HepG2 (cell line): ENCODE measurements at regions not wholly inside any gene's neighbourhood (a gene's known extent, or its start where the extent isn't known, plus 50 kb on each side); places are given as distances from the start of the nearest gene placed in this dataset.

ENCODE experiments used
- ATAC-seq: fragments of 200-7000 bp; cut with Tn5 transposase; 3 replicates; pipeline ENCODE4 v1.9.1; 2020; ENCODE audit warnings: mild to moderate bottlenecking, moderate library complexity
- BruUV-seq: library from RNA; stranded (reverse); fragments of 400-500 nt; replicated peaks from 2 replicates; lab custom pipeline; 2021; lab: Mats Ljungman, UMichigan
- CTCF ChIA-PET: fragments of 300-600 bp; formaldehyde crosslinking; extraction: SDS; loops from one replicate; lab custom pipeline; 2021; ENCODE audit warnings: low total read pairs, inconsistent platforms, low intra/inter-chr PET ratio; lab: Yijun Ruan, JAX
- POLR2A ChIA-PET: fragments of 350-600 bp; sonication (Branson Sonifier 250); formaldehyde crosslinking; loops from one replicate; lab custom pipeline; 2020; ENCODE audit warnings: antibody characterized with exemption, inconsistent platforms; lab: Yijun Ruan, JAX
- DNase-seq: peaks from one replicate; pipeline ENCODE4 v3.0.0-alpha.2; 2015; ENCODE audit warnings: low spot score
- FAIRE-seq: peaks from 3 replicates; lab custom pipeline; 2011; peaks lifted over from hg19 to GRCh38; lab: Jason Lieb, UNC
- H2AFZ ChIP-seq: one replicate; pipeline ENCODE4 v1.6.1; 2011; ENCODE audit warnings: low read length, inconsistent platforms
- H3K27ac ChIP-seq: fragments of 300-600 bp; 3 replicates; pipeline ENCODE4 v1.8.0; 2011; ENCODE audit warnings: mixed run types, mild to moderate bottlenecking, mixed read lengths, low read length, inconsistent platforms; ENCODE audit not compliant: insufficient read depth; ENCODE audit errors: extremely low read length
- H3K27me3 ChIP-seq, 2 experiments: fragments of 200-600 bp in 1 of 2; 2 replicates in 1 of 2; 3 replicates in 1 of 2; pipeline versions ENCODE4 v1.6.0 to v1.8.0; 2011; ENCODE audit warnings: low read length in 2 of 2, mild to moderate bottlenecking in 2 of 2, moderate library complexity in 2 of 2, inconsistent platforms in 1 of 2; ENCODE audit not compliant: insufficient read depth in 2 of 2, control insufficient read depth in 1 of 2
- H3K36me3 ChIP-seq, 2 experiments: fragments of 200-600 bp in 1 of 2; replicated peaks in 1 of 2; 2 replicates in 1 of 2; 3 replicates in 1 of 2; pipeline versions ENCODE4 v1.5.1 to v1.8.0; 2011; ENCODE audit warnings: low read length in 2 of 2, inconsistent platforms in 1 of 2; ENCODE audit not compliant: insufficient read depth in 2 of 2, control insufficient read depth in 1 of 2
- H3K4me1 ChIP-seq: 2 replicates; pipeline ENCODE4 v1.5.1; 2012; ENCODE audit warnings: low read length, inconsistent platforms; ENCODE audit not compliant: insufficient read depth
- H3K4me2 ChIP-seq: 2 replicates; pipeline ENCODE4 v1.6.0; 2011; ENCODE audit warnings: low read depth, low read length, inconsistent platforms
- H3K4me3 ChIP-seq, 3 experiments: fragments of 200-600 bp in 1 of 3; sonication (generic), shearing (Covaris generic) in 1 of 3; replicated peaks in 1 of 3; 2 replicates each; pipeline ENCODE4 v1.5.1; 2011 to 2016; ENCODE audit warnings: low read length in 3 of 3, inconsistent platforms in 2 of 3, low read depth in 2 of 3, mild to moderate bottlenecking in 2 of 3, control low read depth in 1 of 3, mixed read lengths in 1 of 3; ENCODE audit not compliant: insufficient read depth in 1 of 3
- H3K79me2 ChIP-seq: one replicate; pipeline ENCODE4 v1.6.1; 2011; ENCODE audit warnings: low read length, inconsistent platforms; ENCODE audit not compliant: insufficient read depth
- H3K9ac ChIP-seq: 2 replicates; pipeline ENCODE4 v1.6.0; 2011; ENCODE audit warnings: mild to moderate bottlenecking, low read depth, low read length, inconsistent platforms; ENCODE audit not compliant: insufficient read depth
- H3K9me3 ChIP-seq: 2 replicates; pipeline ENCODE4 v1.5.1; 2012; ENCODE audit warnings: mild to moderate bottlenecking, low read length
- H4K20me1 ChIP-seq: 2 replicates; pipeline ENCODE4 v1.6.0; 2011; ENCODE audit warnings: inconsistent platforms, mild to moderate bottlenecking, low read length, moderate library complexity; ENCODE audit not compliant: insufficient read depth
- ATM ChIP-seq: fragments of 450-650 bp; IDR thresholded peaks from 2 replicates; pipeline ENCODE4 v1.7.1; 2017; ENCODE audit warnings: mild to moderate bottlenecking, borderline replicate concordance
- E2F1 ChIP-seq: sonication (generic); formaldehyde crosslinking; IDR thresholded peaks from 2 replicates; pipeline ENCODE4 v1.5.0; 2020; ENCODE audit warnings: missing genetic modification reagents
- GABPA ChIP-seq, 2 experiments: IDR thresholded peaks; 2 replicates each; pipeline ENCODE4 v1.6.1; 2011 to 2016; ENCODE audit warnings: low read depth in 2 of 2, low read length in 1 of 2, missing biosample characterization in 1 of 2, missing genetic modification characterization in 1 of 2
- GLI4 ChIP-seq: sonication (generic); formaldehyde crosslinking; IDR thresholded peaks from 2 replicates; pipeline ENCODE4 v1.5.1; 2020; ENCODE audit warnings: missing genetic modification reagents, mild to moderate bottlenecking, moderate library complexity, borderline replicate concordance
- HES4 ChIP-seq: sonication (generic); formaldehyde crosslinking; IDR thresholded peaks from 2 replicates; pipeline ENCODE4 v1.9.0; 2021; ENCODE audit warnings: mild to moderate bottlenecking, missing genetic modification reagents, borderline replicate concordance
- NFYB ChIP-seq: sonication (generic); formaldehyde crosslinking; IDR thresholded peaks from 2 replicates; pipeline ENCODE4 v1.4.0; 2020; ENCODE audit warnings: missing genetic modification reagents
- PLSCR1 ChIP-seq: sonication (generic); formaldehyde crosslinking; IDR thresholded peaks from 2 replicates; pipeline ENCODE4 v1.5.0; 2020; ENCODE audit warnings: missing genetic modification reagents, mild to moderate bottlenecking, borderline replicate concordance
- RAD21 ChIP-seq: fragments of 450-650 bp; formaldehyde crosslinking; IDR thresholded peaks from 2 replicates; pipeline ENCODE4 v1.5.0; 2020; ENCODE audit warnings: mild to moderate bottlenecking
- ZBTB14 ChIP-seq: sonication (generic); formaldehyde crosslinking; IDR thresholded peaks from 2 replicates; pipeline ENCODE4 v1.4.0; 2020; ENCODE audit warnings: missing genetic modification reagents
- ZC3H4 ChIP-seq: sonication (generic); formaldehyde crosslinking; IDR thresholded peaks from 2 replicates; pipeline ENCODE4 v1.4.0; 2020; ENCODE audit warnings: missing genetic modification reagents, borderline replicate concordance
- ZNF136 ChIP-seq: sonication (generic); formaldehyde crosslinking; IDR thresholded peaks from 2 replicates; pipeline ENCODE4 v1.8.1; 2022; ENCODE audit warnings: low read depth, mild to moderate bottlenecking, moderate library complexity, missing genetic modification reagents
- ZNF546 ChIP-seq: sonication (generic); formaldehyde crosslinking; conservative IDR thresholded peaks from 2 replicates; pipeline ENCODE4 v1.8.1; 2023; ENCODE audit warnings: mild to moderate bottlenecking, missing genetic modification reagents
- ZNF550 ChIP-seq: sonication (generic); formaldehyde crosslinking; IDR thresholded peaks from 2 replicates; pipeline ENCODE4 v1.4.0; 2020; ENCODE audit warnings: mild to moderate bottlenecking, missing genetic modification reagents, borderline replicate concordance
- ZNF792 ChIP-seq: IDR thresholded peaks from 2 replicates; pipeline ENCODE4 v1.6.1; 2016
- ZNF891 ChIP-seq: sonication (generic); formaldehyde crosslinking; IDR thresholded peaks from 2 replicates; pipeline ENCODE4 v1.5.0; 2020; ENCODE audit warnings: mild to moderate bottlenecking, missing genetic modification reagents
- WGBS: methylation state at CpG from one replicate; pipeline ENCODE4 v1.1.6; 2017; ENCODE audit warnings: low lambda C conversion rate; 5-methylcytosine and 5-hydroxymethylcytosine counted together
- in situ Hi-C: cut with HindIII; loops from 2 replicates; pipeline ENCODE4 v1.10.0; 2017; ENCODE audit warnings: low pct_unique_long_range_greater_than_20kb; ENCODE audit not compliant: extremely low pct_ligation_motif_present
- intact Hi-C: fragments of 100-400 bp; cut with micrococcal nuclease; formaldehyde crosslinking; loops from one replicate; pipeline ENCODE4 v1.10.0; 2022; ENCODE audit not compliant: unreplicated experiment

GRCh38 chr2:145750612-145751011, 1230.7 kb upstream of the ZEB2 start:
- FAIRE-seq (no peak), DNase-seq (no peak), ATAC-seq (no peak)
- no peak overlapping the region for H3K27ac ChIP-seq
- CTCF ChIA-PET = no interaction called here
- H3K4me1 ChIP-seq = peaks cover 47% of the 10 kb centered on the region
- H3K79me2 ChIP-seq = no peaks in the 10 kb centered on the region
- no peak overlapping the region for H3K4me2 ChIP-seq
- H3K9ac ChIP-seq = no peak overlapping the region
- no peak overlapping the region for H2AFZ ChIP-seq
- WGBS = 82% methylated on average over 4 of the region's 4 CpGs
- H4K20me1 ChIP-seq = no peaks in the 10 kb centered on the region
- in situ Hi-C loops (no loop called here), intact Hi-C loops (no loop called here)
- no TSS peak for BruUV-seq
- H3K4me3 ChIP-seq = no peak overlapping the region
- H3K9me3 ChIP-seq = no peaks in the 10 kb centered on the region
- TF ChIP-seq ZNF891 (CRISPR knock-in tag) = no peak
- no peak for TF ChIP-seq PLSCR1 (CRISPR knock-in tag)
- no peak for TF ChIP-seq ZNF550 (CRISPR knock-in tag)
- no peak for TF ChIP-seq HES4 (CRISPR knock-in tag)
- no peak for TF ChIP-seq ZNF546 (CRISPR knock-in tag)
- TF ChIP-seq ZBTB14 = no peak
- no peak for TF ChIP-seq ZNF792 (CRISPR knock-in tag)
- TF ChIP-seq ZC3H4 (CRISPR knock-in tag) = no peak
- TF ChIP-seq ZNF136 (CRISPR knock-in tag) = no peak
- TF ChIP-seq ATM = no peak
- TF ChIP-seq GLI4 = no peak
- TF ChIP-seq GABPA (IDR thresholded peaks at IDR 0.05; ENCODE audit: low read depth, low read length) = no peak
- TF ChIP-seq GABPA (CRISPR knock-in tag; IDR thresholded peaks at IDR 0.05; ENCODE audit: low read depth) = no peak
- TF ChIP-seq NFYB (CRISPR knock-in tag) = no peak
- TF ChIP-seq E2F1 (CRISPR knock-in tag) = no peak
- TF ChIP-seq RAD21 = no peak
- no peaks in the 10 kb centered on the region for H3K27me3 ChIP-seq
- no peaks in the 10 kb centered on the region for H3K36me3 ChIP-seq
- POLR2A ChIA-PET = no interaction called here
